ENCODE measurements at regions not wholly inside any gene's neighbourhood (a gene's known extent, or its start where the extent isn't known, plus 50 kb on each side); places are given as distances from the start of the nearest gene placed in this dataset.

DNA sequence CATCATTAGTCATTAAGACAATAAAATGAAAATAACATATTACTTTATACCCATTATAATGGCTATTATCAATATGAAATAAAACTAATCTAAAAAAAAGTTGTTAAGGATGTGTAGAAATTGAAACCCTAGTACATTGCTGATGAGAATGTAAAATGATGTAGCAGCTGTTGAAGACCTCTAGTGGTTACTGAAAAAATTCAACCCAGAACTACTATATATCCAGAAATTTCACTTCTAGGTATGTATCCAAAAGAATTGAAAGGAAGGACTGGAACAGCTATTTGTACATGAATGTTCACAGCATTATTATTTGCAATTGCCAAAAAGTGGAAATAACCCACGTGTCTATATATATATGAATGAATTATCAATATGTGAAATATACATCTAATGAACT is 180.3 kb upstream of the KLHL4 start:
- TF ChIP-seq EZH2 (IDR thresholded peaks at IDR 0.05; ENCODE audit: insufficient read depth, poor library complexity, severe bottlenecking) (no peak), EZH2phosphoT487 (IDR thresholded peaks at IDR 0.05; ENCODE audit: insufficient read depth, low read depth) (no peak)
